HG03571 (cell line): ENCODE measurements at regions not wholly inside any gene's neighbourhood (a gene's known extent, or its start where the extent isn't known, plus 50 kb on each side); places are given as distances from the start of the nearest gene placed in this dataset.
"Not testable (repeated sequence)": the region's sequence is repeated elsewhere in the genome, so short reads cannot be mapped to it uniquely, and the experiment has no call there.

Experiments used
- ATAC-seq: cut with Tn5 transposase; IDR thresholded peaks from one replicate; pipeline ENCODE4 v1.9.1; 2021; ENCODE audit not compliant: unreplicated experiment

GRCh38 chr2:18047896-18048657 lies 169.6 kb downstream of the KCNS3 start:
- no peak for ATAC-seq

GRCh38 chr2:18047213-18047611 lies 168.7 kb downstream of the KCNS3 start:
- no peak for ATAC-seq

- ATAC-seq, result no peak
Observed at GRCh38 chr2:18046558-18047212, 168.2 kb downstream of the KCNS3 start.

GRCh38 chr2:18046017-18046416 lies 167.6 kb downstream of the KCNS3 start:
- ATAC-seq, result no peak

GRCh38 chr2:18045230-18045629 lies 166.8 kb downstream of the KCNS3 start:
- no peak for ATAC-seq

- ATAC-seq, result not testable (repeated sequence)
Observed at GRCh38 chr2:18017381-18017780, 138.9 kb downstream of the KCNS3 start.

GRCh38 chr2:18009891-18010290 lies 131.4 kb downstream of the KCNS3 start:
- ATAC-seq, result no peak

- ATAC-seq, result no peak
Observed at GRCh38 chr2:18005411-18005810, 126.9 kb downstream of the KCNS3 start.

GRCh38 chr2:18001671-18002070 lies 123.2 kb downstream of the KCNS3 start:
- no peak for ATAC-seq

GRCh38 chr2:17996978-17997377 lies 118.5 kb downstream of the KCNS3 start:
- ATAC-seq, result no peak

GRCh38 chr2:17995593-17995992 lies 117.1 kb downstream of the KCNS3 start:
- ATAC-seq, result no peak
